Fibroblast of lung (primary cell): ENCODE measurements at regions not wholly inside any gene's neighbourhood (a gene's known extent, or its start where the extent isn't known, plus 50 kb on each side); places are given as distances from the start of the nearest gene placed in this dataset.

Source experiments
- EZH2 ChIP-seq: IDR thresholded peaks from 2 replicates; pipeline ENCODE4 v1.5.1; 2012; ENCODE audit warnings: low read length, control low read depth, mild to moderate bottlenecking; ENCODE audit errors: missing control alignments
- TF ChIP-seq, protein P1 (sequence below), 2 donors: IDR thresholded peaks in 1 of 2; conservative IDR thresholded peaks in 1 of 2; 1 replicate in 1 of 2; 2 replicates in 1 of 2; pipeline ENCODE4 v1.5.1; 2011 to 2012; ENCODE audit warnings: low read length in 2 of 2, control low read depth in 1 of 2, inconsistent platforms in 1 of 2, low read depth in 1 of 2, mild to moderate bottlenecking in 1 of 2

- no peak for TF ChIP-seq EZH2
- TF ChIP-seq, protein P1, sequence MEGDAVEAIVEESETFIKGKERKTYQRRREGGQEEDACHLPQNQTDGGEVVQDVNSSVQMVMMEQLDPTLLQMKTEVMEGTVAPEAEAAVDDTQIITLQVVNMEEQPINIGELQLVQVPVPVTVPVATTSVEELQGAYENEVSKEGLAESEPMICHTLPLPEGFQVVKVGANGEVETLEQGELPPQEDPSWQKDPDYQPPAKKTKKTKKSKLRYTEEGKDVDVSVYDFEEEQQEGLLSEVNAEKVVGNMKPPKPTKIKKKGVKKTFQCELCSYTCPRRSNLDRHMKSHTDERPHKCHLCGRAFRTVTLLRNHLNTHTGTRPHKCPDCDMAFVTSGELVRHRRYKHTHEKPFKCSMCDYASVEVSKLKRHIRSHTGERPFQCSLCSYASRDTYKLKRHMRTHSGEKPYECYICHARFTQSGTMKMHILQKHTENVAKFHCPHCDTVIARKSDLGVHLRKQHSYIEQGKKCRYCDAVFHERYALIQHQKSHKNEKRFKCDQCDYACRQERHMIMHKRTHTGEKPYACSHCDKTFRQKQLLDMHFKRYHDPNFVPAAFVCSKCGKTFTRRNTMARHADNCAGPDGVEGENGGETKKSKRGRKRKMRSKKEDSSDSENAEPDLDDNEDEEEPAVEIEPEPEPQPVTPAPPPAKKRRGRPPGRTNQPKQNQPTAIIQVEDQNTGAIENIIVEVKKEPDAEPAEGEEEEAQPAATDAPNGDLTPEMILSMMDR (conservative IDR thresholded peaks at IDR 0.05 in 1 of 2, IDR thresholded peaks at IDR 0.05 in 1 of 2; ENCODE audit: low read depth in 1 of 2, low read length in 2 of 2), result no peak
Observed at GRCh38 chr13:97866346-97866745, 87.1 kb upstream of the IPO5 start.
